ENCODE measurements at regions not wholly inside any gene's neighbourhood (a gene's known extent, or its start where the extent isn't known, plus 50 kb on each side); places are given as distances from the start of the nearest gene placed in this dataset.

GRCh38 chr3:18886331-18886730 lies 262.0 kb upstream of the KCNH8 start:
- intact Hi-C loops (cut with micrococcal nuclease): no loop called here

- intact Hi-C loops (cut with micrococcal nuclease): no loop called here
Measured at GRCh38 chr3:18885612-18886011, 262.7 kb upstream of the KCNH8 start.

GRCh38 chr3:18883571-18883970 lies 264.7 kb upstream of the KCNH8 start:
- intact Hi-C loops (cut with micrococcal nuclease): no loop called here

GRCh38 chr3:18880691-18881090 lies 267.6 kb upstream of the KCNH8 start:
- intact Hi-C loops (cut with micrococcal nuclease): no loop called here

- intact Hi-C loops (cut with micrococcal nuclease): no loop called here
Measured at GRCh38 chr3:18872466-18872865, 275.8 kb upstream of the KCNH8 start.

- intact Hi-C loops (cut with micrococcal nuclease): no loop called here
Measured at GRCh38 chr3:18870642-18871041, 277.7 kb upstream of the KCNH8 start.

- intact Hi-C loops (cut with micrococcal nuclease): no loop called here
Measured at GRCh38 chr3:18870074-18870640, 278.2 kb upstream of the KCNH8 start.

- intact Hi-C loops (cut with micrococcal nuclease): no loop called here
Measured at GRCh38 chr3:18868911-18869689, 279.2 kb upstream of the KCNH8 start.

GRCh38 chr3:18866899-18867298 lies 281.4 kb upstream of the KCNH8 start:
- intact Hi-C loops (cut with micrococcal nuclease): no loop called here

GRCh38 chr3:18864933-18865731 lies 283.2 kb upstream of the KCNH8 start:
- intact Hi-C loops (cut with micrococcal nuclease): no loop called here

GRCh38 chr3:18862077-18862476 lies 286.2 kb upstream of the KCNH8 start:
- intact Hi-C loops (cut with micrococcal nuclease): no loop called here

GRCh38 chr3:18861137-18861536 lies 287.2 kb upstream of the KCNH8 start:
- intact Hi-C loops (cut with micrococcal nuclease): no loop called here

GRCh38 chr3:18853269-18853668 lies 295.0 kb upstream of the KCNH8 start:
- intact Hi-C loops (cut with micrococcal nuclease): no loop called here

- intact Hi-C loops (cut with micrococcal nuclease): loop anchor here (1.0 kb wide), 1 partner anchor 141 kb away; no protein-coding TSS in a partner anchor
Measured at GRCh38 chr3:18847583-18848197, 300.6 kb upstream of the KCNH8 start.

- intact Hi-C loops (cut with micrococcal nuclease): no loop called here
Measured at GRCh38 chr3:18843983-18844382, 304.3 kb upstream of the KCNH8 start.

- intact Hi-C loops (cut with micrococcal nuclease): no loop called here
Measured at GRCh38 chr3:18843188-18843587, 305.1 kb upstream of the KCNH8 start.

GRCh38 chr3:18841422-18842343 lies 306.6 kb upstream of the KCNH8 start:
- intact Hi-C loops (cut with micrococcal nuclease): no loop called here

GRCh38 chr3:18840535-18841137 lies 307.7 kb upstream of the KCNH8 start:
- intact Hi-C loops (cut with micrococcal nuclease): no loop called here

- intact Hi-C loops (cut with micrococcal nuclease): no loop called here
Measured at GRCh38 chr3:18838758-18839157, 309.6 kb upstream of the KCNH8 start.

GRCh38 chr3:18837137-18837755 lies 311.1 kb upstream of the KCNH8 start:
- intact Hi-C loops (cut with micrococcal nuclease): no loop called here
